ENCODE measurements at regions not wholly inside any gene's neighbourhood (a gene's known extent, or its start where the extent isn't known, plus 50 kb on each side); places are given as distances from the start of the nearest gene placed in this dataset.
"Not testable (repeated sequence)": the region's sequence is repeated elsewhere in the genome, so short reads cannot be mapped to it uniquely, and the experiment has no call there.

DNA sequence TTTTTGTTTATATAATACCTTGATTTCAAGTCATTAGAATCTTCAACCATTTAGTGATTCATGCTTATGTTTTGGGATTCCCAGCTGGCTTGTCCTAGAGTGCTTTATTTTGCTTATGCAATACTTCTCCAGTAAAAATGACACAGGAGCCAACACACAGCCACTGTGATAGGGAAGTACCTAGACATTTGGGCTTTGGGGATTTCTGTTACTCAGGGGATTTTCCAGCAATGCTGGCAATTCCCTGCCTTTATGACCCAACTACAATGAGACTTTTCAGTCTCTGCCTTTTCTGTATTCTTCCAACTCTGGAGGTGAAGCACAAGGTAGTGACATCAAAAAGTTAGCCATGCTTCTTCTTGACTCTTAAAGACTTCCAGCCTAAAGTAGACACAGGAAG lies 119.0 kb downstream of the DDX11 start:
- TF ChIP-seq POLR2A (IDR thresholded peaks at IDR 0.05; ENCODE audit: low read depth, low read length); POLR2AphosphoS5 (IDR thresholded peaks at IDR 0.05; ENCODE audit: low read depth, low read length); TAF1 (IDR thresholded peaks at IDR 0.05; ENCODE audit: borderline replicate concordance, low read depth, low read length): not testable (repeated sequence)
